ENCODE measurements at regions not wholly inside any gene's neighbourhood (a gene's known extent, or its start where the extent isn't known, plus 50 kb on each side); places are given as distances from the start of the nearest gene placed in this dataset.

- TF ChIP-seq CTCF (IDR thresholded peaks at IDR 0.05): no peak
- no peak for TF ChIP-seq POLR2A (IDR thresholded peaks at IDR 0.05)
- no peak for TF ChIP-seq POLR2AphosphoS5 (IDR thresholded peaks at IDR 0.05)
Measured at GRCh38 chr5:173455599-173455957, 127.4 kb upstream of the STC2 start.
